Neural crest cell (in vitro differentiated cells): ENCODE measurements at regions not wholly inside any gene's neighbourhood (a gene's known extent, or its start where the extent isn't known, plus 50 kb on each side); places are given as distances from the start of the nearest gene placed in this dataset.

Source experiments
- DNase-seq: peaks from one replicate; pipeline ENCODE4 v3.0.0; 2021; ENCODE audit warnings: low read depth, mixed read lengths, low spot score
- H3K27ac Mint-ChIP-seq: one replicate; pipeline ENCODE4 v1.8.0; 2021; ENCODE audit warnings: mild to moderate bottlenecking, mixed read lengths; ENCODE audit not compliant: unreplicated experiment
- H3K27me3 Mint-ChIP-seq: 2 replicates; pipeline ENCODE4 v1.8.0; 2021; ENCODE audit warnings: low read depth, mild to moderate bottlenecking, mixed read lengths
- H3K36me3 Mint-ChIP-seq: 2 replicates; pipeline ENCODE4 v1.8.0; 2021; ENCODE audit warnings: low read depth, mild to moderate bottlenecking, mixed read lengths
- H3K4me1 Mint-ChIP-seq: 2 replicates; pipeline ENCODE4 v1.8.0; 2021; ENCODE audit warnings: mixed read lengths
- H3K4me3 Mint-ChIP-seq: one replicate; pipeline ENCODE4 v1.8.0; 2021; ENCODE audit warnings: mild to moderate bottlenecking, mixed read lengths
- H3K9me3 Mint-ChIP-seq: 2 replicates; pipeline ENCODE4 v1.8.0; 2021; ENCODE audit warnings: mixed read lengths
- TF ChIP-seq, protein P1 (sequence below): fragments of 200-600 bp; sonication (generic); conservative IDR thresholded peaks from 2 replicates; pipeline ENCODE4 v1.5.0; 2021; ENCODE audit warnings: antibody characterized with exemption, mild to moderate bottlenecking

DNA sequence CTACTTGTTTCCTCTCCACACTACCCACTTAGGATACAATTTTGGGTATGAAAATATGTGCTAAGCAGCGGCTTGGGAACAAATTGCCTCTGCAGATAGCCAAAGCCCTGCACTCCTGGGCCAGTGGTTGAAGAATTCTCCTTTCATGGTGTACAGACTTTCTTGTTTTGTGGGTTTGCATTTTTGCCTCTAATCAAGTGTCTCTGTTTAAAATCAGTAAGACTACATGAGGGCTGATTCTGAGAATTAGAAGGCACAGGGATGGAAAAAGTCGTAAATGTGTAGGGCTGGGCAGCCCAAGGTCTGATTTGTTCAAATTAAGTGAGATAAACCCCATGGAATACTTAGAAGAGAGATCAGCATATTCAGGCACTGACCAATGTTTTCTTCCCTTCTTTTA lies 103.7 kb upstream of the CD180 start:
- Mint-ChIP-seq H3K9me3 (peaks cover 9% of the 10 kb centered on the region), H3K4me1 (peaks cover 17% of the 10 kb centered on the region), H3K36me3 (no peaks in the 10 kb centered on the region), H3K27ac (no peak overlapping the region), H3K27me3 (no peaks in the 10 kb centered on the region), H3K4me3 (no peak overlapping the region)
- TF ChIP-seq, protein P1, sequence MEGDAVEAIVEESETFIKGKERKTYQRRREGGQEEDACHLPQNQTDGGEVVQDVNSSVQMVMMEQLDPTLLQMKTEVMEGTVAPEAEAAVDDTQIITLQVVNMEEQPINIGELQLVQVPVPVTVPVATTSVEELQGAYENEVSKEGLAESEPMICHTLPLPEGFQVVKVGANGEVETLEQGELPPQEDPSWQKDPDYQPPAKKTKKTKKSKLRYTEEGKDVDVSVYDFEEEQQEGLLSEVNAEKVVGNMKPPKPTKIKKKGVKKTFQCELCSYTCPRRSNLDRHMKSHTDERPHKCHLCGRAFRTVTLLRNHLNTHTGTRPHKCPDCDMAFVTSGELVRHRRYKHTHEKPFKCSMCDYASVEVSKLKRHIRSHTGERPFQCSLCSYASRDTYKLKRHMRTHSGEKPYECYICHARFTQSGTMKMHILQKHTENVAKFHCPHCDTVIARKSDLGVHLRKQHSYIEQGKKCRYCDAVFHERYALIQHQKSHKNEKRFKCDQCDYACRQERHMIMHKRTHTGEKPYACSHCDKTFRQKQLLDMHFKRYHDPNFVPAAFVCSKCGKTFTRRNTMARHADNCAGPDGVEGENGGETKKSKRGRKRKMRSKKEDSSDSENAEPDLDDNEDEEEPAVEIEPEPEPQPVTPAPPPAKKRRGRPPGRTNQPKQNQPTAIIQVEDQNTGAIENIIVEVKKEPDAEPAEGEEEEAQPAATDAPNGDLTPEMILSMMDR, result no peak
- DNase-seq, result no peak

DNA sequence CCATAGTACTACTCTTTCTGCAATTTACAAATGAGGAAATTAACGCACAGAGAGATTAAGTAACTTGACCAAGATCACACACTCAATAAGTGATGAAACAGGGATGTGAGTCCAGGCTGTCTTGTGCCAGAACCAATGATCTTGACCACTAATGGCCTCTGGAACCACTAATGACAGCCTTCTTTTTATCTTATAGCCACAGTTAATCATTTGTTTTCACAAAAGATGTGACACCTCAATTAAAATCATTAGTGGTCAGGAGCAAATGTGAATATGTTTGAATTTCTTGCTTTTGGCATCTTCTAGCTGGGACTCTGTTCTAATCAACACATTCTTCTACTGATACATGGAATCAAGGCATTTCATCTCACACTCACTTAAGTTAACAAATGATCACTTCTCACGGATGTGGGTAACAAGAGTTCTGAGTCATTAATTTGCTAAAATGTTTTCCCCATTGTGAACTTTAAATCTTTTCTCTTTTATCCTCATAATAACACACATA lies 102.7 kb upstream of the CD180 start:
- Mint-ChIP-seq H3K27ac (no peak overlapping the region), H3K36me3 (no peaks in the 10 kb centered on the region), H3K9me3 (peaks cover 9% of the 10 kb centered on the region), H3K4me3 (no peak overlapping the region), H3K4me1 (peaks cover 19% of the 10 kb centered on the region), H3K27me3 (no peaks in the 10 kb centered on the region)
- TF ChIP-seq, protein P1, result no peak
- DNase-seq, result no peak

DNA sequence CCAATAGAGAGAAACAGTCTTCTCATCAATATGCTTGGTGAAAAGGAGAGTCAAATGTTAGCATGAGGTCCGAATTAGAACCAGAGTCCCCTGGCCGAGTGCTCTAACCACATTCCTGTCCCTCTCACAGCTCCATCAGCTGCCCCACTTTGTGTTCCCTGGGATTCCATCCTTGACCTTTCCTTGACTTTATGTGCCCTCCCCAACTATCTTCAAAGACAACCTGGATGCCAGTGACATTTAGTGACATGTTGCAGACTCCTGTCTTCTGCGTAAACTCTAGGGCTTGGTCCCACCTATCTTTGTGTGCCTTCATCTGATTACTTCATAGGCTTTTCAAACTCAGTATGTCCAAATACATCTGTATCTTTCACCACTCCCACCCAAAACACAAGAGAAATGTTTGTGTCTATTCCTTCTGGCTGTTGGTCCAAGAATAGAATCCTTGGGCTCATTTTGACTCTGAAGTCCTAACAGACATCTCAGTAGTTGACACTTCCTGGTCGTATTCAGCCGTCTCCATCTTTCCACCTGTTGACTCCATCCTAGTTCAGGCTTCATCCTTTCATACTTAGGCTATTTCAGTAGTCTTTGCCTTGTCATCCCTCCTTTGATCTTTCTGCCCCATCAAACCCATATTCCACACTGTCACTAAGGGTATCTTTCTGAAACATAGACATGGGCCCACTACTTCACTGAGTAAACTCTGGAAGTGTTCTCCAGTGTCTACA lies 101.4 kb upstream of the CD180 start:
- Mint-ChIP-seq H3K27ac (no peak overlapping the region), H3K36me3 (no peaks in the 10 kb centered on the region), H3K27me3 (no peaks in the 10 kb centered on the region), H3K4me3 (no peak overlapping the region), H3K9me3 (peaks cover 9% of the 10 kb centered on the region), H3K4me1 (peaks cover 32% of the 10 kb centered on the region)
- TF ChIP-seq, protein P1, result no peak
- no peak for DNase-seq

DNA sequence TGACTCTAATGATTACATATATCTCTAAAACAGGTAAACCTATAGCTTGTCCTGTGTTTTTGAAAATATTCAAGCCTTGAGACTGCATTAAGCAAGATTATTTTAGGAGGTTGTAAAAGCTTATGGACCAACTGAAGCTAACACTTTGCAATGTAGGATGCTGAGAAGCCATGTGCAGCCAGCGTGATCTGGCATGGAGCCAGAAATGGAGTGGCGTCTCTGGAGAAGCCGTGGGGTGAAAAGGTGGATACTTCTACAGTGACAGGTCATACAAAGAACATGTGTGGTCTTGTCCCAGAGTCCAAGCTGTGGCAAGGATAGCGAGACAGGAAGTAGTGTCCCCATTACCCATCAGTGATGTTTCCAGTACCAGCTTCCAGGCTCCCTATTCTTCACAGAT lies 100.8 kb upstream of the CD180 start:
- TF ChIP-seq, protein P1, result no peak
- H3K9me3 Mint-ChIP-seq, result peaks cover 9% of the 10 kb centered on the region
- H3K4me1 Mint-ChIP-seq, result peaks cover 35% of the 10 kb centered on the region
- H3K27ac Mint-ChIP-seq, result no peak overlapping the region
- H3K36me3 Mint-ChIP-seq, result no peaks in the 10 kb centered on the region
- no peak overlapping the region for H3K4me3 Mint-ChIP-seq
- no peak for DNase-seq
- no peaks in the 10 kb centered on the region for H3K27me3 Mint-ChIP-seq

DNA sequence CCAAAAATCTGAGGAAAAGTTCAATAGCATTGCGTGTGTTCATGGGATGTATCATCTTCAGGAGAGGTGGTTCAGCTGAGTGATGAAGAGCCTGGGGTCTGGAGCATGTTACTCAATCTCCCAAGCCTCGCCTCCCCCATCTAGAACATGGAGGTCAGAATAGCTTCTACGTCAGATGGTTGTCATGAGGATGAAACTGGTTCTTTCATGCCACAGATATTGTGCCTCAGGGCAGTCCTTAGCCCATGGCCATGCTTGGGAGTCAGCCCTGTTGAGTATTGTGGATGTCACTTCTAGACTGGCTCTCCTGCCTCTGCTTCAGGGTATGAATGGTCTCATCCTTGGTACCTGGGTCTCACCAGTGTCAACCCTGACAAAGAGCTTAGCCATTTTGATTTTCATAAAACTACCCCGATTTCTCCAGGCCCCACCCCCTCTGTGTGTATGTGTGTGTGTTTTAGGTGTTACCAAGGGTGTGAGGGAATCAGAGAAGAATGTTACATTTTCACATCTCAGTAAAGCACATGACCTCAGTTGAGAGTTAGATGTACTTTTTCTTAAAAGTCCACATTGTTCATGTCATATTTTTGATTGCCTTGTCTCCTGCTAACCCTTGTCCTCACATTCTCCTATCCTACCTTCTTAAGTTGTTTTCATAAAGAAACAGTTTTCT lies 97.8 kb upstream of the CD180 start:
- Mint-ChIP-seq H3K9me3 (peaks cover 9% of the 10 kb centered on the region), H3K27ac (no peak overlapping the region), H3K4me3 (no peak overlapping the region), H3K27me3 (no peaks in the 10 kb centered on the region), H3K36me3 (no peaks in the 10 kb centered on the region), H3K4me1 (peaks cover 37% of the 10 kb centered on the region)
- no peak for DNase-seq
- TF ChIP-seq, protein P1, result no peak
